HG02678 (cell line): ENCODE measurements at regions not wholly inside any gene's neighbourhood (a gene's known extent, or its start where the extent isn't known, plus 50 kb on each side); places are given as distances from the start of the nearest gene placed in this dataset.
"Not testable (repeated sequence)": the region's sequence is repeated elsewhere in the genome, so short reads cannot be mapped to it uniquely, and the experiment has no call there.

Experiments used
- ATAC-seq: cut with Tn5 transposase; IDR thresholded peaks from one replicate; pipeline ENCODE4 v1.9.1; 2021; ENCODE audit warnings: mild to moderate bottlenecking, moderate library complexity; ENCODE audit not compliant: unreplicated experiment

- ATAC-seq: not testable (repeated sequence)
Observed at GRCh38 chrX:1105031-1105430, 107.4 kb downstream of the CRLF2 start.

GRCh38 chrX:1103360-1103759 lies 109.1 kb downstream of the CRLF2 start:
- no peak for ATAC-seq

GRCh38 chrX:1102786-1103185 lies 109.7 kb downstream of the CRLF2 start:
- ATAC-seq: no peak

GRCh38 chrX:1102221-1102620 lies 110.2 kb downstream of the CRLF2 start:
- not testable (repeated sequence) for ATAC-seq

GRCh38 chrX:1099146-1099770 lies 113.2 kb downstream of the CRLF2 start:
- no peak for ATAC-seq

GRCh38 chrX:1097328-1097727 lies 115.1 kb downstream of the CRLF2 start:
- no peak for ATAC-seq

- ATAC-seq: no peak
Observed at GRCh38 chrX:1094566-1095333, 117.7 kb downstream of the CRLF2 start.

GRCh38 chrX:1093586-1094421 lies 118.6 kb downstream of the CRLF2 start:
- no peak for ATAC-seq

GRCh38 chrX:1093121-1093520 lies 119.3 kb downstream of the CRLF2 start:
- no peak for ATAC-seq

- ATAC-seq: no peak
Observed at GRCh38 chrX:1086444-1087409, 125.7 kb downstream of the CRLF2 start.

- not testable (repeated sequence) for ATAC-seq
Observed at GRCh38 chrX:1085871-1086270, 126.6 kb downstream of the CRLF2 start.

GRCh38 chrX:1084689-1085088 lies 127.8 kb downstream of the CRLF2 start:
- no peak for ATAC-seq

GRCh38 chrX:1076871-1077651 lies 135.4 kb downstream of the CRLF2 start:
- no peak for ATAC-seq

- no peak for ATAC-seq
Observed at GRCh38 chrX:1075741-1076140, 136.7 kb downstream of the CRLF2 start.

- no peak for ATAC-seq
Observed at GRCh38 chrX:1075156-1075555, 137.3 kb downstream of the CRLF2 start.

GRCh38 chrX:1074755-1075154 lies 137.7 kb downstream of the CRLF2 start:
- no peak for ATAC-seq

- ATAC-seq: no peak
Observed at GRCh38 chrX:1074172-1074571, 138.3 kb downstream of the CRLF2 start.

- no peak for ATAC-seq
Observed at GRCh38 chrX:1072637-1073377, 139.6 kb downstream of the CRLF2 start.

GRCh38 chrX:1071351-1071750 lies 141.1 kb downstream of the CRLF2 start:
- ATAC-seq: no peak
